Neural cell (in vitro differentiated cells): ENCODE measurements at regions not wholly inside any gene's neighbourhood (a gene's known extent, or its start where the extent isn't known, plus 50 kb on each side); places are given as distances from the start of the nearest gene placed in this dataset.

Experiments
- H2AFZ ChIP-seq: fragments of 200-600, 300-800 bp; sonication (generic), shearing (Covaris generic); 2 replicates; pipeline ENCODE4 v1.6.0; 2014; ENCODE audit warnings: low read depth, mild to moderate bottlenecking, antibody characterized with exemption, low read length, moderate library complexity
- H3F3A ChIP-seq: fragments of 200-600 bp; shearing (Covaris generic); 2 replicates; pipeline ENCODE4 v1.6.1; 2016; ENCODE audit warnings: mild to moderate bottlenecking, moderate library complexity, mixed read lengths, antibody characterized with exemption, low read length; ENCODE audit not compliant: insufficient read depth, poor library complexity, severe bottlenecking
- H3K27ac ChIP-seq: fragments of 200-600, 300-800 bp; sonication (generic), shearing (Covaris generic); 2 replicates; pipeline ENCODE4 v1.5.1; 2014; ENCODE audit warnings: mild to moderate bottlenecking, low read length, moderate library complexity
- H3K27me3 ChIP-seq: fragments of 300-800, 200-600 bp; sonication (generic), shearing (Covaris generic); 2 replicates; pipeline ENCODE4 v1.6.0; 2014; ENCODE audit warnings: mild to moderate bottlenecking, low read depth, low read length, moderate library complexity; ENCODE audit not compliant: insufficient read depth
- H3K36me3 ChIP-seq: fragments of 300-800, 200-600 bp; sonication (generic), shearing (Covaris generic); 2 replicates; pipeline ENCODE4 v1.5.1; 2014; ENCODE audit warnings: mild to moderate bottlenecking, antibody characterized with exemption, low read length, moderate library complexity; ENCODE audit not compliant: insufficient read depth
- H3K4me2 ChIP-seq: fragments of 300-800, 200-600 bp; sonication (generic), shearing (Covaris generic); 2 replicates; pipeline ENCODE4 v1.6.0; 2014; ENCODE audit warnings: mild to moderate bottlenecking, low read length
- H3K4me3 ChIP-seq: fragments of 300-800, 200-600 bp; sonication (generic), shearing (Covaris generic); 2 replicates; pipeline ENCODE4 v1.5.1; 2014; ENCODE audit warnings: mild to moderate bottlenecking, low read length, moderate library complexity
- H3K79me2 ChIP-seq: fragments of 200-600 bp; shearing (Covaris generic); replicated peaks from 2 replicates; pipeline ENCODE4 v1.6.0; 2014; ENCODE audit warnings: mild to moderate bottlenecking, low read length, moderate library complexity; ENCODE audit not compliant: insufficient read depth
- H3K9ac ChIP-seq: fragments of 300-800, 200-600 bp; sonication (generic), shearing (Covaris generic); 2 replicates; pipeline ENCODE4 v1.6.1; 2016; ENCODE audit warnings: mild to moderate bottlenecking, low read length, mixed read lengths
- H3K9me2 ChIP-seq: fragments of 200-600 bp; shearing (Covaris generic); 2 replicates; pipeline ENCODE4 v1.6.1; 2016; ENCODE audit warnings: mild to moderate bottlenecking, low read length, mixed read lengths; ENCODE audit not compliant: insufficient read depth
- H3K9me3 ChIP-seq: fragments of 200-600, 300-800 bp; sonication (generic), shearing (Covaris generic); 2 replicates; pipeline ENCODE4 v1.6.1; 2016; ENCODE audit warnings: mild to moderate bottlenecking, mixed run types, low read length, moderate library complexity, mixed read lengths
- H4K20me1 ChIP-seq: fragments of 200-600 bp; shearing (Covaris generic); 2 replicates; pipeline ENCODE4 v1.6.1; 2016; ENCODE audit warnings: mild to moderate bottlenecking, mixed run types; ENCODE audit not compliant: insufficient read depth
- CTCF ChIP-seq: fragments of 450-650 bp; IDR thresholded peaks from 2 replicates; pipeline ENCODE4 v1.5.1; 2014; ENCODE audit warnings: antibody characterized with exemption, mild to moderate bottlenecking, moderate library complexity; ENCODE audit not compliant: poor library complexity, severe bottlenecking
- EP300 ChIP-seq: fragments of 450-650 bp; conservative IDR thresholded peaks from 2 replicates; pipeline ENCODE4 v1.6.1; 2014; ENCODE audit warnings: antibody characterized with exemption, mild to moderate bottlenecking, moderate library complexity; ENCODE audit not compliant: poor library complexity, severe bottlenecking
- EZH2 ChIP-seq: fragments of 200-600, 300-800 bp; shearing (Covaris generic), sonication (generic); IDR thresholded peaks from 2 replicates; pipeline ENCODE4 v1.6.1; 2014; ENCODE audit warnings: antibody characterized with exemption, low read length, borderline replicate concordance, mild to moderate bottlenecking; ENCODE audit not compliant: insufficient read depth, poor library complexity, severe bottlenecking
- MXI1 ChIP-seq: fragments of 450-650 bp; conservative IDR thresholded peaks from 2 replicates; pipeline ENCODE4 v1.6.1; 2014; ENCODE audit warnings: antibody characterized with exemption, mild to moderate bottlenecking; ENCODE audit not compliant: poor library complexity, severe bottlenecking
- POLR2AphosphoS5 ChIP-seq: IDR thresholded peaks from 2 replicates; pipeline ENCODE4 v1.6.1; 2012
- RAD21 ChIP-seq: fragments of 450-650 bp; conservative IDR thresholded peaks from 2 replicates; pipeline ENCODE4 v1.6.1; 2014; ENCODE audit warnings: antibody characterized with exemption, mild to moderate bottlenecking, moderate library complexity
- SMC3 ChIP-seq: fragments of 450-650 bp; conservative IDR thresholded peaks from 2 replicates; pipeline ENCODE4 v1.6.1; 2014; ENCODE audit warnings: antibody characterized with exemption, mild to moderate bottlenecking, moderate library complexity; ENCODE audit not compliant: poor library complexity
- TAF1 ChIP-seq: IDR thresholded peaks from 2 replicates; pipeline ENCODE4 v1.6.1; 2012; ENCODE audit warnings: low read depth
- TF ChIP-seq, protein P1 (sequence below): IDR thresholded peaks from 2 replicates; pipeline ENCODE4 v1.6.1; 2012; ENCODE audit warnings: borderline replicate concordance

DNA sequence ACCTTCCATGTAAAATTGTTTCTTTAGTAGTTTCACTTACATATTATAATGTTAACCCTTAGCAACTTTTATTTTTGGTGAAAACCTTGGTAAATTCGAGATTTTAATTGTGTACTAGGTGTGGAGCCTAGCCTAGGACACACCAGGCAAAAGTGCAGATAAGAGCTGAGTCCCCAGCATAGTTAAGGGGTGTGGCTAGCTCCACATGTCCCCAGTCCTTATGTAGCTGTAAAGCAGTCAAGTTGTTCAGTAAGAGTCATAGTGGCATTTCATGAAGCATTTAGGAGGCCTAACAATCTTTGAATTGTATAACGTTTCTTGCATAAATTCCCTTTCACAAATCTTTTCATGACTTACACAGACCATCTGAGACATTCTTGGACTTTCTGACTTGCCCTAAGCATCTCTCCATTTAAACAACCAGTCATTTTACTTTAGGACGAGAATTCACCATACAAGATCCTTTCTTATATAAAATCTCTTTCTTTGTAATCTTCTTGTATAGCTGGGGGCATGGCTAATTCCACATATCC lies 53.8 kb upstream of the INHBA start:
- no peaks in the 10 kb centered on the region for H3K36me3 ChIP-seq
- no peak overlapping the region for H3K4me3 ChIP-seq
- H4K20me1 ChIP-seq, result no peaks in the 10 kb centered on the region
- H3K27me3 ChIP-seq, result no peaks in the 10 kb centered on the region
- no peaks in the 10 kb centered on the region for H3F3A ChIP-seq
- no peak overlapping the region for H3K4me2 ChIP-seq
- H3K9me3 ChIP-seq, result no peaks in the 10 kb centered on the region
- H3K27ac ChIP-seq, result no peak overlapping the region
- H3K79me2 ChIP-seq, result no peaks in the 10 kb centered on the region
- TF ChIP-seq EP300 (no peak), CTCF (no peak), MXI1 (no peak), SMC3 (no peak), RAD21 (no peak), TAF1 (no peak), EZH2 (no peak), POLR2AphosphoS5 (no peak)
- TF ChIP-seq, protein P1, sequence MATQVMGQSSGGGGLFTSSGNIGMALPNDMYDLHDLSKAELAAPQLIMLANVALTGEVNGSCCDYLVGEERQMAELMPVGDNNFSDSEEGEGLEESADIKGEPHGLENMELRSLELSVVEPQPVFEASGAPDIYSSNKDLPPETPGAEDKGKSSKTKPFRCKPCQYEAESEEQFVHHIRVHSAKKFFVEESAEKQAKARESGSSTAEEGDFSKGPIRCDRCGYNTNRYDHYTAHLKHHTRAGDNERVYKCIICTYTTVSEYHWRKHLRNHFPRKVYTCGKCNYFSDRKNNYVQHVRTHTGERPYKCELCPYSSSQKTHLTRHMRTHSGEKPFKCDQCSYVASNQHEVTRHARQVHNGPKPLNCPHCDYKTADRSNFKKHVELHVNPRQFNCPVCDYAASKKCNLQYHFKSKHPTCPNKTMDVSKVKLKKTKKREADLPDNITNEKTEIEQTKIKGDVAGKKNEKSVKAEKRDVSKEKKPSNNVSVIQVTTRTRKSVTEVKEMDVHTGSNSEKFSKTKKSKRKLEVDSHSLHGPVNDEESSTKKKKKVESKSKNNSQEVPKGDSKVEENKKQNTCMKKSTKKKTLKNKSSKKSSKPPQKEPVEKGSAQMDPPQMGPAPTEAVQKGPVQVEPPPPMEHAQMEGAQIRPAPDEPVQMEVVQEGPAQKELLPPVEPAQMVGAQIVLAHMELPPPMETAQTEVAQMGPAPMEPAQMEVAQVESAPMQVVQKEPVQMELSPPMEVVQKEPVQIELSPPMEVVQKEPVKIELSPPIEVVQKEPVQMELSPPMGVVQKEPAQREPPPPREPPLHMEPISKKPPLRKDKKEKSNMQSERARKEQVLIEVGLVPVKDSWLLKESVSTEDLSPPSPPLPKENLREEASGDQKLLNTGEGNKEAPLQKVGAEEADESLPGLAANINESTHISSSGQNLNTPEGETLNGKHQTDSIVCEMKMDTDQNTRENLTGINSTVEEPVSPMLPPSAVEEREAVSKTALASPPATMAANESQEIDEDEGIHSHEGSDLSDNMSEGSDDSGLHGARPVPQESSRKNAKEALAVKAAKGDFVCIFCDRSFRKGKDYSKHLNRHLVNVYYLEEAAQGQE, result no peak
- no peak overlapping the region for H2AFZ ChIP-seq
- no peaks in the 10 kb centered on the region for H3K9me2 ChIP-seq
- no peak overlapping the region for H3K9ac ChIP-seq

- H3K9me2 ChIP-seq, result no peaks in the 10 kb centered on the region
- no peaks in the 10 kb centered on the region for H3K27me3 ChIP-seq
- H3K36me3 ChIP-seq, result no peaks in the 10 kb centered on the region
- no peaks in the 10 kb centered on the region for H3F3A ChIP-seq
- H3K27ac ChIP-seq, result no peak overlapping the region
- H3K9ac ChIP-seq, result no peak overlapping the region
- H2AFZ ChIP-seq, result no peak overlapping the region
- H3K4me3 ChIP-seq, result no peak overlapping the region
- H3K9me3 ChIP-seq, result no peaks in the 10 kb centered on the region
- no peak overlapping the region for H3K4me2 ChIP-seq
- no peaks in the 10 kb centered on the region for H4K20me1 ChIP-seq
- TF ChIP-seq EP300 (no peak), POLR2AphosphoS5 (no peak), SMC3 (no peak), RAD21 (no peak), CTCF (no peak), MXI1 (no peak), TAF1 (no peak), EZH2 (no peak)
- TF ChIP-seq, protein P1, result no peak
- no peaks in the 10 kb centered on the region for H3K79me2 ChIP-seq
Measured at GRCh38 chr7:41755096-41755495, 52.2 kb upstream of the INHBA start.
